B cell (primary cell): ENCODE measurements at regions not wholly inside any gene's neighbourhood (a gene's known extent, or its start where the extent isn't known, plus 50 kb on each side); places are given as distances from the start of the nearest gene placed in this dataset.

Source experiments
- ATAC-seq: fragments of 200-7000 bp; cut with Tn5 transposase; one replicate; pipeline ENCODE4 v1.10.0; 2021; ENCODE audit warnings: low read depth, mild to moderate bottlenecking, moderate number of reproducible peaks, moderate library complexity
- CTCF ChIA-PET: fragments of 350-600 bp; sonication (Branson Sonifier 250); formaldehyde crosslinking; loops from one replicate; lab custom pipeline; 2021; ENCODE audit warnings: antibody characterized with exemption, inconsistent platforms; lab: Charles Lee
- POLR2A ChIA-PET: fragments of 350-600 bp; sonication (Branson Sonifier 250); formaldehyde crosslinking; loops from one replicate; lab custom pipeline; 2021; ENCODE audit warnings: antibody characterized with exemption; lab: Charles Lee
- DNase-seq: peaks from one replicate; pipeline ENCODE4 v3.0.0; 2013
- H2AFZ ChIP-seq: 2 replicates; pipeline ENCODE4 v1.6.1; 2012; ENCODE audit warnings: mild to moderate bottlenecking, low read depth, low read length; ENCODE audit not compliant: insufficient read depth, poor library complexity, severe bottlenecking
- H3K27ac ChIP-seq, 2 donors: 1 replicate in 1 of 2; 2 replicates in 1 of 2; pipeline ENCODE4 v1.5.1; 2012 to 2013; ENCODE audit warnings: low read length in 2 of 2, mild to moderate bottlenecking in 2 of 2, moderate library complexity in 1 of 2
- H3K27me3 ChIP-seq, 4 experiments: fragments of 200-600 bp in 1 of 4; sonication (generic) in 1 of 4; replicated peaks in 1 of 4; 1 replicate in 2 of 4; 2 replicates in 2 of 4; pipeline versions ENCODE4 v1.6.1 to v1.7.0; 2013 to 2016; ENCODE audit warnings: low read length in 3 of 4, mild to moderate bottlenecking in 2 of 4, mixed read lengths in 1 of 4, moderate library complexity in 1 of 4; ENCODE audit not compliant: insufficient read depth in 4 of 4, control insufficient read depth in 3 of 4; ENCODE audit errors: control extremely low read depth in 1 of 4
- H3K36me3 ChIP-seq, 2 experiments: replicated peaks in 1 of 2; 1 replicate in 1 of 2; 2 replicates in 1 of 2; pipeline versions ENCODE4 v1.6.1 to v1.7.1; 2013; ENCODE audit warnings: low read length in 1 of 2; ENCODE audit not compliant: insufficient read depth in 2 of 2, control insufficient read depth in 1 of 2; ENCODE audit errors: control extremely low read depth in 1 of 2, extremely low read depth in 1 of 2
- H3K4me1 ChIP-seq, 2 donors: fragments of 200-600 bp in 1 of 2; sonication (generic) in 1 of 2; 1 replicate in 1 of 2; 2 replicates in 1 of 2; pipeline versions ENCODE4 v1.5.1 to v1.6.1; 2013 to 2017; ENCODE audit warnings: low read length in 2 of 2; ENCODE audit not compliant: control insufficient read depth in 2 of 2, insufficient read depth in 2 of 2
- H3K4me2 ChIP-seq: replicated peaks from 2 replicates; pipeline ENCODE3; 2012; ENCODE audit warnings: mild to moderate bottlenecking, low read depth, low read length; ENCODE audit not compliant: poor library complexity, severe bottlenecking
- H3K4me3 ChIP-seq, 5 experiments: fragments of 200-600 bp in 1 of 5; sonication (generic) in 1 of 5; 1 replicate in 3 of 5; 2 replicates in 2 of 5; pipeline versions ENCODE4 v1.5.1 to v1.7.0; 2011 to 2016; ENCODE audit warnings: low read length in 4 of 5, mild to moderate bottlenecking in 4 of 5, low read depth in 2 of 5, control low read depth in 1 of 5, moderate library complexity in 1 of 5; ENCODE audit not compliant: insufficient read depth in 1 of 5; ENCODE audit errors: control extremely low read depth in 1 of 5, extremely low read depth in 1 of 5
- H3K79me2 ChIP-seq: fragments of 200-600 bp; sonication (generic); one replicate; pipeline ENCODE4 v1.6.0; 2016; ENCODE audit warnings: low read length; ENCODE audit not compliant: control insufficient read depth, insufficient read depth
- H3K9ac ChIP-seq: fragments of 200-600 bp; sonication (generic); 2 replicates; pipeline ENCODE4 v1.6.1; 2017; ENCODE audit warnings: mild to moderate bottlenecking, low read length, moderate library complexity
- H3K9me3 ChIP-seq, 3 donors: one replicate each; pipeline versions ENCODE4 v1.6.1 to v1.7.1; 2013; ENCODE audit warnings: low read length in 2 of 3; ENCODE audit not compliant: control insufficient read depth in 2 of 3, insufficient read depth in 1 of 3; ENCODE audit errors: control extremely low read depth in 1 of 3
- H4K20me1 ChIP-seq: 2 replicates; pipeline ENCODE4 v1.6.0; 2012; ENCODE audit warnings: mild to moderate bottlenecking, low read length; ENCODE audit not compliant: insufficient read depth, control insufficient read depth, poor library complexity, severe bottlenecking
- H3K27ac Mint-ChIP-seq: one replicate; pipeline ENCODE4 v1.8.0; 2021; ENCODE audit warnings: mixed read lengths
- H3K27me3 Mint-ChIP-seq: one replicate; pipeline ENCODE4 v1.8.0; 2021; ENCODE audit warnings: mixed read lengths
- H3K4me1 Mint-ChIP-seq: one replicate; pipeline ENCODE4 v1.8.0; 2021; ENCODE audit warnings: mixed read lengths
- H3K4me3 Mint-ChIP-seq: one replicate; pipeline ENCODE4 v1.8.0; 2021; ENCODE audit warnings: mixed read lengths
- H3K9me3 Mint-ChIP-seq: one replicate; pipeline ENCODE4 v1.8.0; 2022; ENCODE audit warnings: mixed read lengths; ENCODE audit not compliant: insufficient read depth
- CTCF ChIP-seq: fragments of 200-600 bp; IDR thresholded peaks from one replicate; pipeline ENCODE4 v1.8.0; 2022; ENCODE audit warnings: antibody characterized with exemption, mild to moderate bottlenecking
- EZH2 ChIP-seq: IDR thresholded peaks from 2 replicates; pipeline ENCODE4 v1.6.1; 2012; ENCODE audit warnings: borderline replicate concordance, low read depth, mild to moderate bottlenecking, moderate library complexity, low read length; ENCODE audit not compliant: insufficient read depth, poor library complexity, severe bottlenecking
- whole genome bisulfite sequencing: methylation state at CpG from one replicate; pipeline ENCODE4 v1.1.5; 2013; ENCODE audit warnings: missing lambda C conversion rate; ENCODE audit not compliant: insufficient coverage; 5-methylcytosine and 5-hydroxymethylcytosine counted together
- intact Hi-C: fragments of 100-400 bp; cut with micrococcal nuclease; formaldehyde crosslinking; loops from one replicate; pipeline ENCODE4 v1.10.0; 2022

- ATAC-seq (no peak), DNase-seq (no peak)
- Histone ChIP-seq H3K4me3 (no peak overlapping the region), H3K79me2 (no peaks in the 10 kb centered on the region), H3K27me3 (peaks cover 0 to 2% (median 0%) of the 10 kb centered on the region in 4 experiments), H3K9me3 (peaks cover 2 to 4% (median 3%) of the 10 kb centered on the region in 3 donors), H3K4me1 (peaks cover 22 to 30% of the 10 kb centered on the region in 2 donors), H3K36me3 (no peaks in the 10 kb centered on the region), H3K27ac (no peak overlapping the region), H4K20me1 (no peaks in the 10 kb centered on the region), H3K4me2 (no peak overlapping the region), H3K9ac (no peak overlapping the region), H2AFZ (no peak overlapping the region)
- intact Hi-C loops: loop anchor here (10.0 kb wide), 1 partner anchor 52 kb away; no protein-coding TSS in a partner anchor
- Mint-ChIP-seq H3K4me1 (peaks cover 43% of the 10 kb centered on the region), H3K9me3 (peaks cover 5% of the 10 kb centered on the region), H3K27me3 (peaks cover 19% of the 10 kb centered on the region), H3K4me3 (no peak overlapping the region), H3K27ac (no peak overlapping the region)
- WGBS: 57% methylated on average over 1 of the region's 3 CpGs
- TF ChIP-seq CTCF (no peak), EZH2 (no peak)
- ChIA-PET CTCF (interaction anchor here (0.6 to 1.5 kb wide), 2 partner anchors 237 to 490 kb away, joined by 3 to 4 read pairs; no protein-coding TSS in a partner anchor), POLR2A (no interaction called here)
Observed at GRCh38 chr12:67453191-67453590, 184.0 kb downstream of the CAND1 start.

- H3K27me3 Mint-ChIP-seq: peaks cover 19% of the 10 kb centered on the region
- no peak overlapping the region for H3K4me3 ChIP-seq
- 84% methylated on average over 6 of the region's 6 CpGs for WGBS
- H4K20me1 ChIP-seq: no peaks in the 10 kb centered on the region
- ChIA-PET CTCF (no interaction called here), POLR2A (no interaction called here)
- no peaks in the 10 kb centered on the region for H3K36me3 ChIP-seq
- H3K4me3 Mint-ChIP-seq: no peak overlapping the region
- DNase-seq: no peak
- H3K9me3 ChIP-seq: peaks cover 0 to 4% (median 2%) of the 10 kb centered on the region in 3 donors
- ATAC-seq: no peak
- no peak overlapping the region for H2AFZ ChIP-seq
- H3K27ac Mint-ChIP-seq: no peak overlapping the region
- no peak overlapping the region for H3K9ac ChIP-seq
- intact Hi-C loops: loop anchor here (10.0 kb wide), 1 partner anchor 50 kb away; no protein-coding TSS in a partner anchor
- TF ChIP-seq CTCF (no peak), EZH2 (no peak)
- no peak overlapping the region for H3K4me2 ChIP-seq
- H3K27me3 ChIP-seq: peaks cover 0 to 2% (median 0%) of the 10 kb centered on the region in 4 experiments
- H3K27ac ChIP-seq: no peak overlapping the region
- peaks cover 25% of the 10 kb centered on the region for H3K4me1 Mint-ChIP-seq
- H3K79me2 ChIP-seq: no peaks in the 10 kb centered on the region
- peaks cover 5% of the 10 kb centered on the region for H3K9me3 Mint-ChIP-seq
- H3K4me1 ChIP-seq: peaks cover 10 to 12% of the 10 kb centered on the region in 2 donors
Observed at GRCh38 chr12:67455236-67455635, 186.1 kb downstream of the CAND1 start.
